Stomach (tissue), 8 donors: ENCODE measurements at regions not wholly inside any gene's neighbourhood (a gene's known extent, or its start where the extent isn't known, plus 50 kb on each side); places are given as distances from the start of the nearest gene placed in this dataset.

ENCODE experiments used
- DNase-seq, 2 donors: peaks; one replicate each; pipeline versions ENCODE4 v3.0.0 to v3.0.0-alpha.2; 2013 to 2019
- H3K27ac ChIP-seq, 5 donors: fragments of 200-600 bp in 4 of 5; sonication (generic) in 4 of 5; one replicate each; pipeline ENCODE4 v1.5.1; 2013 to 2019; ENCODE audit warnings: mild to moderate bottlenecking in 1 of 5, moderate library complexity in 1 of 5
- H3K27me3 ChIP-seq, 3 donors: fragments of 200-600 bp; sonication (generic); one replicate each; pipeline ENCODE4 v1.5.1; 2017 to 2019; ENCODE audit warnings: mixed run types in 1 of 3
- H3K36me3 ChIP-seq, 4 donors: fragments of 200-600 bp; sonication (generic); 1 replicate in 3 of 4; 2 replicates in 1 of 4; pipeline ENCODE4 v1.5.1; 2016 to 2019
- H3K4me1 ChIP-seq, 4 donors: fragments of 200-600 bp; sonication (generic); one replicate each; pipeline ENCODE4 v1.5.1; 2016 to 2019
- H3K4me3 ChIP-seq, 4 donors: fragments of 200-600 bp; sonication (generic) in 3 of 4; one replicate each; pipeline ENCODE4 v1.5.1; 2016 to 2019; ENCODE audit warnings: mild to moderate bottlenecking in 1 of 4
- H3K9me3 ChIP-seq, 4 donors: fragments of 200-600 bp; sonication (generic); one replicate each; pipeline ENCODE4 v1.5.1; 2016 to 2019
- CTCF ChIP-seq, 7 experiments: fragments of 450-650 bp in 4 of 7; fragments of 200-600 bp in 3 of 7; sonication (generic) in 3 of 7; IDR thresholded peaks; one replicate each; pipeline ENCODE4 v1.5.1; 2016 to 2019; ENCODE audit warnings: antibody characterized with exemption in 7 of 7, control low read depth in 2 of 7, mild to moderate bottlenecking in 1 of 7
- EP300 ChIP-seq: sonication (generic); formaldehyde crosslinking; IDR thresholded peaks from one replicate; pipeline ENCODE4 v1.6.1; 2017; ENCODE audit warnings: antibody characterized with exemption
- POLR2A ChIP-seq, 4 donors: fragments of 450-650 bp; IDR thresholded peaks; one replicate each; pipeline ENCODE4 v1.6.1; 2016; ENCODE audit warnings: antibody characterized with exemption in 4 of 4, control low read depth in 2 of 4, mild to moderate bottlenecking in 1 of 4, moderate library complexity in 1 of 4
- POLR2AphosphoS5 ChIP-seq, 3 donors: sonication (generic); formaldehyde crosslinking; IDR thresholded peaks; one replicate each; pipeline ENCODE4 v1.6.1; 2016; ENCODE audit warnings: antibody characterized with exemption in 3 of 3
- WGBS, 5 donors: extraction: QIAGEN DNeasy Blood & Tissue Kit in 3 of 5; methylation state at CpG; one replicate each; pipeline versions ENCODE4 v1.1.5 to v1.1.7; 2013 to 2018; 5-methylcytosine and 5-hydroxymethylcytosine counted together
- intact Hi-C: fragments of 100-400 bp; cut with DNase I; formaldehyde crosslinking; loops from one replicate; pipeline ENCODE4 v1.15.1; 2023; ENCODE audit warnings: low total_unique reads
- donor health status: healthy with polysubstance abuse.
- donor health status: Bipolar disorder and iron deficiency.
- donor health status: healthy.

GRCh38 chr13:33453936-33454335 is 168.4 kb upstream of the STARD13 start:
- H3K4me1 ChIP-seq, result peaks cover 0 to 33% (median 10%) of the 10 kb centered on the region in 4 donors
- peak overlapping the region in 1 of 5 donors; percentile 62 for H3K27ac ChIP-seq
- intact Hi-C loops, result no loop called here
- no peak for DNase-seq
- no peaks in the 10 kb centered on the region for H3K36me3 ChIP-seq
- peaks cover 0 to 1% (median 0%) of the 10 kb centered on the region in 4 donors for H3K9me3 ChIP-seq
- H3K27me3 ChIP-seq, result no peaks in the 10 kb centered on the region
- no peak overlapping the region for H3K4me3 ChIP-seq
- TF ChIP-seq CTCF (IDR thresholded peaks at IDR 0.05) (no peak), EP300 (no peak), POLR2AphosphoS5 (IDR thresholded peaks at IDR 0.05) (no peak), POLR2A (IDR thresholded peaks at IDR 0.05) (no peak)
- WGBS, 5 donors, result 77 to 90% (median 86%) methylated on average over 2 of the region's 2 CpGs

GRCh38 chr13:33454844-33455705 is 169.5 kb upstream of the STARD13 start:
- intact Hi-C loops, result no loop called here
- H3K27me3 ChIP-seq, result no peaks in the 10 kb centered on the region
- peaks cover 0 to 12% (median 2%) of the 10 kb centered on the region in 4 donors for H3K9me3 ChIP-seq
- H3K36me3 ChIP-seq, result no peaks in the 10 kb centered on the region
- peaks cover 0 to 33% (median 10%) of the 10 kb centered on the region in 4 donors for H3K4me1 ChIP-seq
- peak overlapping the region in 1 of 5 donors; percentile 62 for H3K27ac ChIP-seq
- 76 to 87% (median 81%) methylated on average over 5 of the region's 5 CpGs for WGBS, 5 donors
- H3K4me3 ChIP-seq, result no peak overlapping the region
- TF ChIP-seq POLR2A (IDR thresholded peaks at IDR 0.05) (no peak), CTCF (IDR thresholded peaks at IDR 0.05) (no peak), POLR2AphosphoS5 (IDR thresholded peaks at IDR 0.05) (no peak), EP300 (no peak)
- DNase-seq, result peak in 1 of 2 donors; percentile 19

- no peaks in the 10 kb centered on the region for H3K27me3 ChIP-seq
- H3K27ac ChIP-seq, result no peak overlapping the region
- no peaks in the 10 kb centered on the region for H3K4me1 ChIP-seq
- no peak overlapping the region for H3K4me3 ChIP-seq
- H3K9me3 ChIP-seq, result peaks cover 0 to 15% (median 3%) of the 10 kb centered on the region in 4 donors
- 90 to 100% (median 96%) methylated on average over 1 of the region's 1 CpG for whole genome bisulfite sequencing, 5 donors
- DNase-seq, result no peak
- H3K36me3 ChIP-seq, result no peaks in the 10 kb centered on the region
- no peak for TF ChIP-seq POLR2A (IDR thresholded peaks at IDR 0.05)
- intact Hi-C loops, result no loop called here
Measured at GRCh38 chr13:33459702-33460101, 174.1 kb upstream of the STARD13 start.

GRCh38 chr13:33462109-33462508 is 176.6 kb upstream of the STARD13 start:
- H3K27ac ChIP-seq, result no peak overlapping the region
- WGBS, 5 donors, result 42 to 63% (median 57%) methylated on average over 4 of the region's 4 CpGs
- no peaks in the 10 kb centered on the region for H3K4me1 ChIP-seq
- H3K36me3 ChIP-seq, result no peaks in the 10 kb centered on the region
- no peak overlapping the region for H3K4me3 ChIP-seq
- no peaks in the 10 kb centered on the region for H3K27me3 ChIP-seq
- intact Hi-C loops, result no loop called here
- H3K9me3 ChIP-seq, result peaks cover 0 to 15% (median 3%) of the 10 kb centered on the region in 4 donors
- TF ChIP-seq CTCF (IDR thresholded peaks at IDR 0.05), result no peak
- TF ChIP-seq POLR2A (IDR thresholded peaks at IDR 0.05), result no peak
- no peak for TF ChIP-seq EP300
- no peak for TF ChIP-seq POLR2AphosphoS5 (IDR thresholded peaks at IDR 0.05)
- DNase-seq, result no peak

- no peak overlapping the region for H3K27ac ChIP-seq
- no peak overlapping the region for H3K4me3 ChIP-seq
- TF ChIP-seq POLR2AphosphoS5 (IDR thresholded peaks at IDR 0.05) (no peak), POLR2A (IDR thresholded peaks at IDR 0.05) (no peak), CTCF (IDR thresholded peaks at IDR 0.05) (no peak), EP300 (no peak)
- intact Hi-C loops, result no loop called here
- H3K27me3 ChIP-seq, result no peaks in the 10 kb centered on the region
- no peak for DNase-seq
- H3K36me3 ChIP-seq, result no peaks in the 10 kb centered on the region
- 47 to 97% (median 94%) methylated on average over 2 of the region's 2 CpGs for WGBS, 5 donors
- peaks cover 0 to 9% (median 3%) of the 10 kb centered on the region in 4 donors for H3K9me3 ChIP-seq
- H3K4me1 ChIP-seq, result no peaks in the 10 kb centered on the region
Measured at GRCh38 chr13:33464345-33464744, 178.8 kb upstream of the STARD13 start.
